BLaER1 (cell line): ENCODE measurements at regions not wholly inside any gene's neighbourhood (a gene's known extent, or its start where the extent isn't known, plus 50 kb on each side); places are given as distances from the start of the nearest gene placed in this dataset.

Experiments used
- H3K27ac ChIP-seq: shearing (Covaris generic); formaldehyde crosslinking; 2 replicates; pipeline ENCODE4 v1.8.1; 2022
- H3K27me3 ChIP-seq: shearing (Covaris generic); formaldehyde crosslinking; 2 replicates; pipeline ENCODE4 v1.8.1; 2022
- H3K36me3 ChIP-seq: shearing (Covaris generic); formaldehyde crosslinking; 2 replicates; pipeline ENCODE4 v1.8.1; 2022
- H3K4me1 ChIP-seq: shearing (Covaris generic); formaldehyde crosslinking; 2 replicates; pipeline ENCODE4 v1.8.1; 2022
- H3K4me2 ChIP-seq: shearing (Covaris generic); formaldehyde crosslinking; 2 replicates; pipeline ENCODE4 v1.8.1; 2022
- H3K4me3 ChIP-seq: shearing (Covaris generic); formaldehyde crosslinking; 2 replicates; pipeline ENCODE4 v1.8.1; 2022
- H3K9ac ChIP-seq: shearing (Covaris generic); formaldehyde crosslinking; 2 replicates; pipeline ENCODE4 v1.8.1; 2022
- H3K9me3 ChIP-seq: shearing (Covaris generic); formaldehyde crosslinking; 2 replicates; pipeline ENCODE4 v1.8.1; 2022
- H4K20me1 ChIP-seq: shearing (Covaris generic); formaldehyde crosslinking; 2 replicates; pipeline ENCODE4 v1.8.1; 2022
- Cebpa-rat ChIP-seq: shearing (Covaris generic); IDR thresholded peaks from 2 replicates; pipeline ENCODE4 v1.8.1; 2022

DNA sequence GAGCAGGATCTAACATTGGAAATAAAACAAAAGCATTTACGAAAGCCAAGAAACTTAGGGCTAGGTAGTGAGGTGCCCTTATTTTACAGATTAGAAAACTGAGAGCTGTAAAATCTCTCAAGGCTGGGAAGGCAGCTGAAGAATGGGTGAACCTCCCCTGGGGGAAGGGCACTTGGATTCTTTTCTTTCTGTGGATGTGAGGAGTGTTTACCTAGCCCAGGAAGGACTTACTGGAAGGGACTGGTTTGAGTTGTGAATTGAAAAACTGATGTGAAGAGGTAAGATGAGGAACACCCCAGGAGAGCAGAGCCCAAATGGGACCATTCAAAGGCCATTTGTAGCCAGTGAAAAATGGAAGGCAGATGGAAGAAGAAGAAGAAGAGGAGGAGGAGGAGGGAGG lies 74.7 kb upstream of the NGF start:
- no peaks in the 10 kb centered on the region for H3K27me3 ChIP-seq
- peaks cover 15% of the 10 kb centered on the region for H3K4me1 ChIP-seq
- H3K4me2 ChIP-seq: no peak overlapping the region
- no peak overlapping the region for H3K4me3 ChIP-seq
- H3K36me3 ChIP-seq: no peaks in the 10 kb centered on the region
- no peak overlapping the region for H3K27ac ChIP-seq
- no peak for TF ChIP-seq Cebpa-rat
- no peaks in the 10 kb centered on the region for H4K20me1 ChIP-seq
- H3K9me3 ChIP-seq: 0 out of 2 replicates have a peak, but pooled peaks cover 7% of the 10 kb centered on the region
- H3K9ac ChIP-seq: no peak overlapping the region

GRCh38 chr1:115412286-115412685 lies 74.2 kb upstream of the NGF start:
- H3K9ac ChIP-seq: no peak overlapping the region
- no peak overlapping the region for H3K27ac ChIP-seq
- no peak overlapping the region for H3K4me3 ChIP-seq
- H3K27me3 ChIP-seq: no peaks in the 10 kb centered on the region
- H3K4me2 ChIP-seq: no peak overlapping the region
- H3K4me1 ChIP-seq: peaks cover 16% of the 10 kb centered on the region
- H4K20me1 ChIP-seq: no peaks in the 10 kb centered on the region
- no peak for TF ChIP-seq Cebpa-rat
- H3K9me3 ChIP-seq: 0 out of 2 replicates have a peak, but pooled peaks cover 7% of the 10 kb centered on the region
- H3K36me3 ChIP-seq: no peaks in the 10 kb centered on the region

DNA sequence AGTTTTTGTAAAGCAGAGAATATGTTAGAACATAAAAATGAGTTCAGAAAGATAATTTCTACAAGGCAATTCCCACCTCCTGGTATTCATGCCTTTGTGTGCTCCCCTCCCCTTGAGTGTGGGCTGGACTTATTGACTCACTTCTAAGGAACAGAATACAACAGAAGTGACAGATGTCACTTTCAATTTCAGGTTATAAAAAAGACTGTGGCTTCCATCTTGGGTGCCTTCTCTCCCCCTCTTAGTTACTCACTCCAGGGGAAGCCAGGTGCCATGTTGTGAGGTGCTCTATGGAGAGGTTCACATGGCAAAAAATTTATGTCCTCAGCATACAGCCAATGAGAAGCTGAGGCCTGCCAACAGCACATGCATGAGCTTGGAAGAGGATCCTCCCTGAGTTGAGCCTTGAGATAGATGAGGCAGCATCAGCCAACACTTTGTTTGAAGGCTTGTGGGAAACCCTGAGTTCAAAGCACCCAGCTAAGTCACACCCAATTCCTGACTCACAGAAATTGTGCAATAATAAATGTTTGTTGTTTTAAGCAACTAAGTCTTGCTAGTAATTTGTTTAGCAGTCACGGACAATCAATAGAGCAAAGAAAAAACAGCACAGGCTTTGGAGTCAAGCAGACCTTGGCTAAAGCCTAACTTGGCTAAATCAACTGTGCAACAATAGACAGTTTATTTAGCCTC lies 73.5 kb upstream of the NGF start:
- no peak overlapping the region for H3K4me3 ChIP-seq
- H3K36me3 ChIP-seq: no peaks in the 10 kb centered on the region
- H3K4me2 ChIP-seq: no peak overlapping the region
- TF ChIP-seq Cebpa-rat: peak; percentile 50; the same call in 1 of the 2 replicates
- H3K9ac ChIP-seq: no peak overlapping the region
- H3K9me3 ChIP-seq: 0 out of 2 replicates have a peak, but pooled peaks cover 4% of the 10 kb centered on the region
- H3K27me3 ChIP-seq: no peaks in the 10 kb centered on the region
- no peaks in the 10 kb centered on the region for H4K20me1 ChIP-seq
- H3K27ac ChIP-seq: no peak overlapping the region
- H3K4me1 ChIP-seq: peaks cover 23% of the 10 kb centered on the region

DNA sequence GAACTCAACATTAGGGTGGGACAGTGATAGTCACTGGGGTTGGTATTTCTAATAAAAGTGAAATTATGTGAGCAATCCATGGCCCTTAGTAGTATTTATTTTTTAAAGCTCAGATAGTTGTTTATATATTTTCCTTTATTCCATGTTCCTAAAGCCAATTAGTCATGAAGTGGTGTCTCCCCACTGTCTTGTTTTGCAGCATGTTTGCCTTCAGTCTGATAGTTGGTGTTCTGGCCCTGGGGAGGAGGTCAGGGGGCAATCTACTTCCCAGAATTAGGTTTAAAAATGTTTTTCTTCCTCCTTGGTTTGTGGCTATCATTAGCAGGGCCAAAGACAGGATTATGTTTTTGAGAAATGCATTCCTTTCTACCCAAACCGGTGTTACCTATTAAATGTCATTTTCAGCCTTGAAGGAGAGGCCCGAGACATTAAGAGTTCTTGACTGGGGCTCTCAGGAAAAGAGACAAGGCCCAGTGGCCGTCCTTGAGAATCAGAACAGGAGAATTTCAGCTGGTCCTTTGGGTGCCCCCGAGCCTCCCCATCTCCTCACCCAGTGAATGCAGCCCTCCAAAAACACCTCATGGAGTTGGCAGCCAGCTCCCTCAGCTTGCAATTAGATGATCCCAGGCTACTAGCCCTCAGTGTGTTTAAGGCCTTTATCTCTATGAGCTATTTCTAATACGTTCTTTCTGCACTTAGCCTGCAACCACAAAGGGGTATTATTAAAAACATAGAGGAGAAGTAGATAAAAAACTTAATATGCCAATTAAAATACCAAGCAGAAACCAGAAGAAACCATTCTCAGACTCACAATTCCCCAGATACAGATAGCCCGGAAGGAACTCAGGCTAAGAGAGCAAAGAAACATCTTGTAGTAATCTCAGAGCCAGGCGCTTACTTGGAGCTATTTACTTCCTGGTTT lies 71.3 kb upstream of the NGF start:
- Histone ChIP-seq H3K27ac (no peak overlapping the region), H4K20me1 (no peaks in the 10 kb centered on the region), H3K9me3 (peaks cover 5% of the 10 kb centered on the region), H3K9ac (no peak overlapping the region), H3K27me3 (no peaks in the 10 kb centered on the region), H3K4me3 (no peak overlapping the region), H3K4me2 (peak overlapping the region; percentile 62), H3K36me3 (no peaks in the 10 kb centered on the region), H3K4me1 (peaks cover 25% of the 10 kb centered on the region)
- TF ChIP-seq Cebpa-rat: no peak

- Histone ChIP-seq H3K36me3 (no peaks in the 10 kb centered on the region), H3K4me2 (no peak overlapping the region), H3K27me3 (no peaks in the 10 kb centered on the region), H3K27ac (no peak overlapping the region), H4K20me1 (no peaks in the 10 kb centered on the region), H3K4me3 (no peak overlapping the region), H3K9me3 (peaks cover 5% of the 10 kb centered on the region), H3K4me1 (peaks cover 25% of the 10 kb centered on the region), H3K9ac (no peak overlapping the region)
- no peak for TF ChIP-seq Cebpa-rat
Measured at GRCh38 chr1:115408533-115408932, 70.5 kb upstream of the NGF start.

GRCh38 chr1:115404911-115405310 lies 66.9 kb upstream of the NGF start:
- TF ChIP-seq Cebpa-rat: no peak
- H3K36me3 ChIP-seq: no peaks in the 10 kb centered on the region
- no peak overlapping the region for H3K4me2 ChIP-seq
- no peak overlapping the region for H3K9ac ChIP-seq
- H3K4me3 ChIP-seq: no peak overlapping the region
- H3K27ac ChIP-seq: no peak overlapping the region
- peaks cover 20% of the 10 kb centered on the region for H3K4me1 ChIP-seq
- H3K9me3 ChIP-seq: peaks cover 5% of the 10 kb centered on the region
- H3K27me3 ChIP-seq: no peaks in the 10 kb centered on the region
- H4K20me1 ChIP-seq: no peaks in the 10 kb centered on the region

DNA sequence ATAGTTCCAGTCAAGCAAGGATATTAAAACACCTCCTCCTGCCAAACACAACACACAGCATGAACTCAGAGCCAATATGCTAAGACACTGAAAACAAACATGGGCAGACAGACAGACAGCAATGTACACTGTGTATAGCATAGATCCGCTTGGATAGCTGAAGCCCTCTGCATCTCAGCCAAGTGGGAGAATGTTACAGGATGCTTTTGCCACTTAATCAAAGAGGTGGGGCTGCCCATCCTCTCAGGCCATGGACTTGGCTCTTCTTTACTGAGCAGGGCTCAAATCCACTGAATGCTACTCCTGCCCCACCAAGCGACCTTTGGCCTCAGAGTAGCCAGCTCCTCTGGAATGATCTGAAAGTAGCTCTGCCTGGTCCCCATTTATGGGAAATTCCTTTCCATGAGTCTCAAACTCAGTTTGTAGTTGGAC lies 64.7 kb upstream of the NGF start:
- H3K36me3 ChIP-seq: no peaks in the 10 kb centered on the region
- no peak overlapping the region for H3K4me2 ChIP-seq
- peaks cover 5% of the 10 kb centered on the region for H3K9me3 ChIP-seq
- no peak for TF ChIP-seq Cebpa-rat
- no peak overlapping the region for H3K27ac ChIP-seq
- H3K9ac ChIP-seq: no peak overlapping the region
- no peak overlapping the region for H3K4me3 ChIP-seq
- H4K20me1 ChIP-seq: no peaks in the 10 kb centered on the region
- H3K4me1 ChIP-seq: peaks cover 10% of the 10 kb centered on the region
- no peaks in the 10 kb centered on the region for H3K27me3 ChIP-seq

DNA sequence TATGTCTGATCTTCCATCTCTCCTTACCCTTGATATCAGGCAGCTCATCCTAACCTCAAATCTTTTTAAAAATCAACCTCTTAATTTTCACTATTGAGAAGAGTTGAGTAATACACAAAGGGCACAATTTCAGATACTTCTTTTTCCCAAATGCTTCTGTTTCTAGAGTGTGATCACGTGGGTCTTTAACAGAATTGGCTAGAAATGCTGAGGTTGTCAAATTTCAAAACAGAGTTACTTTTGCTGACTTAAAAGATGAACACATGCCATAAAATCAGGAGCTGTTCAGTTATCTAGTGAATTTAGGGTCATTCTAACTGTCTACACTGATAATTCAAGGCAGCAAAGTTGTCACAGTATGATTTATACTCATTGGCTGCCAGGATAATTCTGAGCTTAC lies 63.6 kb upstream of the NGF start:
- H3K4me3 ChIP-seq: no peak overlapping the region
- H3K27me3 ChIP-seq: no peaks in the 10 kb centered on the region
- H3K4me2 ChIP-seq: no peak overlapping the region
- no peak overlapping the region for H3K9ac ChIP-seq
- no peaks in the 10 kb centered on the region for H4K20me1 ChIP-seq
- no peak overlapping the region for H3K27ac ChIP-seq
- no peak for TF ChIP-seq Cebpa-rat
- peaks cover 3% of the 10 kb centered on the region for H3K4me1 ChIP-seq
- peaks cover 5% of the 10 kb centered on the region for H3K9me3 ChIP-seq
- no peaks in the 10 kb centered on the region for H3K36me3 ChIP-seq

GRCh38 chr1:115400891-115401290 lies 62.8 kb upstream of the NGF start:
- no peaks in the 10 kb centered on the region for H3K9me3 ChIP-seq
- no peak overlapping the region for H3K4me3 ChIP-seq
- H3K27ac ChIP-seq: no peak overlapping the region
- H3K4me1 ChIP-seq: no peaks in the 10 kb centered on the region
- no peaks in the 10 kb centered on the region for H4K20me1 ChIP-seq
- no peak for TF ChIP-seq Cebpa-rat
- no peaks in the 10 kb centered on the region for H3K27me3 ChIP-seq
- no peak overlapping the region for H3K9ac ChIP-seq
- H3K36me3 ChIP-seq: no peaks in the 10 kb centered on the region
- H3K4me2 ChIP-seq: no peak overlapping the region

- Histone ChIP-seq H3K4me1 (no peaks in the 10 kb centered on the region), H3K27ac (no peak overlapping the region), H3K9me3 (no peaks in the 10 kb centered on the region), H3K4me2 (no peak overlapping the region), H3K9ac (no peak overlapping the region), H4K20me1 (no peaks in the 10 kb centered on the region), H3K27me3 (no peaks in the 10 kb centered on the region), H3K36me3 (no peaks in the 10 kb centered on the region), H3K4me3 (no peak overlapping the region)
- TF ChIP-seq Cebpa-rat: no peak
Measured at GRCh38 chr1:115400426-115400825, 62.4 kb upstream of the NGF start.
